Stimulated activated CD4-positive, alpha-beta T cell treated with anti-CD3 and anti-CD28 coated beads, Interleukin-2, amount 100 ng/mL, for 4 hours (primary cell): ENCODE measurements at regions not wholly inside any gene's neighbourhood (a gene's known extent, or its start where the extent isn't known, plus 50 kb on each side); places are given as distances from the start of the nearest gene placed in this dataset.

Experiments
- DNase-seq: peaks from one replicate; pipeline ENCODE4 v3.0.0-alpha.2; 2020; ENCODE audit warnings: low read depth

- DNase-seq, result no peak
Measured at GRCh38 chr4:184575306-184575705, 73.9 kb downstream of the CASP3 start.

- no peak for DNase-seq
Measured at GRCh38 chr4:184574861-184575260, 74.4 kb downstream of the CASP3 start.

- no peak for DNase-seq
Measured at GRCh38 chr4:184573701-184574100, 75.5 kb downstream of the CASP3 start.

- DNase-seq, result no peak
Measured at GRCh38 chr4:184568770-184569169, 80.5 kb downstream of the CASP3 start.

GRCh38 chr4:184563621-184564020 lies 85.6 kb downstream of the CASP3 start:
- DNase-seq, result no peak

GRCh38 chr4:184558996-184559395 lies 84.6 kb upstream of the IRF2 start:
- no peak for DNase-seq

- no peak for DNase-seq
Measured at GRCh38 chr4:184553891-184554290, 79.5 kb upstream of the IRF2 start.

GRCh38 chr4:184550476-184550875 lies 76.1 kb upstream of the IRF2 start:
- DNase-seq, result no peak

- no peak for DNase-seq
Measured at GRCh38 chr4:184548648-184549341, 74.4 kb upstream of the IRF2 start.

- DNase-seq, result no peak
Measured at GRCh38 chr4:184548316-184548647, 73.9 kb upstream of the IRF2 start.

GRCh38 chr4:184544788-184545409 lies 70.5 kb upstream of the IRF2 start:
- no peak for DNase-seq

- no peak for DNase-seq
Measured at GRCh38 chr4:184541907-184542306, 67.6 kb upstream of the IRF2 start.

- DNase-seq, result no peak
Measured at GRCh38 chr4:184540307-184540706, 66.0 kb upstream of the IRF2 start.

- DNase-seq, result peak; percentile 40
Measured at GRCh38 chr4:184538023-184538599, 63.8 kb upstream of the IRF2 start.

- peak; percentile 89 for DNase-seq
Measured at GRCh38 chr4:184537269-184538022, 63.1 kb upstream of the IRF2 start.

GRCh38 chr4:184536881-184537248 lies 62.5 kb upstream of the IRF2 start:
- DNase-seq, result no peak

GRCh38 chr4:184536065-184536880 lies 61.9 kb upstream of the IRF2 start:
- DNase-seq, result no peak

- no peak for DNase-seq
Measured at GRCh38 chr4:184534511-184535391, 60.4 kb upstream of the IRF2 start.

- no peak for DNase-seq
Measured at GRCh38 chr4:184533908-184534307, 59.6 kb upstream of the IRF2 start.

GRCh38 chr4:184531008-184531407 lies 56.7 kb upstream of the IRF2 start:
- no peak for DNase-seq

GRCh38 chr4:184529283-184529682 lies 54.9 kb upstream of the IRF2 start:
- no peak for DNase-seq
